ENCODE measurements at regions not wholly inside any gene's neighbourhood (a gene's known extent, or its start where the extent isn't known, plus 50 kb on each side); places are given as distances from the start of the nearest gene placed in this dataset.

- TF ChIP-seq CTCF (IDR thresholded peaks at IDR 0.05) = no peak
- no peak for TF ChIP-seq POLR2AphosphoS5 (IDR thresholded peaks at IDR 0.05)
- no peak for TF ChIP-seq POLR2A (IDR thresholded peaks at IDR 0.05)
These were observed 269.5 kb upstream of the NCAM2 start for GRCh38 chr21:20728691-20729090.
